HepG2 (cell line): ENCODE measurements at regions not wholly inside any gene's neighbourhood (a gene's known extent, or its start where the extent isn't known, plus 50 kb on each side); places are given as distances from the start of the nearest gene placed in this dataset.

Source experiments
- CTCF ChIP-seq: sonication (generic); formaldehyde crosslinking; IDR thresholded peaks from 2 replicates; pipeline ENCODE4 v1.5.0; 2020; ENCODE audit warnings: mild to moderate bottlenecking, missing genetic modification reagents, moderate library complexity
- HINFP ChIP-seq: sonication (generic); formaldehyde crosslinking; IDR thresholded peaks from 2 replicates; pipeline ENCODE4 v1.4.0; 2020; ENCODE audit warnings: low read depth, mild to moderate bottlenecking, missing genetic modification reagents
- KDM1A ChIP-seq: IDR thresholded peaks from 2 replicates; pipeline ENCODE4 v1.6.1; 2016; ENCODE audit warnings: missing compliant biosample characterization
- LBX2 ChIP-seq: sonication (generic); formaldehyde crosslinking; IDR thresholded peaks from 2 replicates; pipeline ENCODE4 v1.5.0; 2020; ENCODE audit warnings: missing genetic modification reagents, mild to moderate bottlenecking, borderline replicate concordance
- MAZ ChIP-seq, 2 experiments: sonication (generic) in 1 of 2; formaldehyde crosslinking in 1 of 2; IDR thresholded peaks; 2 replicates each; pipeline versions ENCODE4 v1.5.0 to v1.6.1; 2012 to 2020; ENCODE audit warnings: low read depth in 2 of 2, mild to moderate bottlenecking in 2 of 2, borderline replicate concordance in 1 of 2, improper control_type of control experiment in 1 of 2, low read length in 1 of 2, missing genetic modification reagents in 1 of 2, moderate library complexity in 1 of 2
- PBX3 ChIP-seq: sonication (generic); formaldehyde crosslinking; IDR thresholded peaks from 2 replicates; pipeline ENCODE4 v1.8.1; 2023; ENCODE audit warnings: missing genetic modification reagents, inconsistent platforms, borderline replicate concordance
- POLR2AphosphoS5 ChIP-seq: IDR thresholded peaks from 2 replicates; pipeline ENCODE4 v1.6.1; 2012; ENCODE audit warnings: low read depth, low read length
- YY1 ChIP-seq: IDR thresholded peaks from 2 replicates; pipeline ENCODE4 v1.6.1; 2011; ENCODE audit warnings: low read length, low read depth, moderate library complexity, mild to moderate bottlenecking; ENCODE audit not compliant: insufficient read depth, insufficient replicate concordance
- ZBTB20 ChIP-seq: sonication (generic); formaldehyde crosslinking; IDR thresholded peaks from 2 replicates; pipeline ENCODE4 v1.8.1; 2023; ENCODE audit warnings: missing genetic modification reagents, low read depth, mild to moderate bottlenecking, borderline replicate concordance
- ZBTB43 ChIP-seq: sonication (generic); formaldehyde crosslinking; conservative IDR thresholded peaks from 2 replicates; pipeline ENCODE4 v1.4.0; 2020; ENCODE audit warnings: missing genetic modification reagents
- ZNF354B ChIP-seq: sonication (generic); formaldehyde crosslinking; IDR thresholded peaks from 2 replicates; pipeline ENCODE4 v1.8.0; 2022; ENCODE audit warnings: mild to moderate bottlenecking, missing genetic modification reagents
- ZNF510 ChIP-seq: sonication (generic); formaldehyde crosslinking; IDR thresholded peaks from 2 replicates; pipeline ENCODE4 v1.4.0; 2020; ENCODE audit warnings: low read depth, mild to moderate bottlenecking, missing genetic modification reagents
- ZNF567 ChIP-seq: sonication (generic); formaldehyde crosslinking; IDR thresholded peaks from 2 replicates; pipeline ENCODE4 v1.8.1; 2023; ENCODE audit warnings: mild to moderate bottlenecking, missing genetic modification reagents, borderline replicate concordance

GRCh38 chr9:73685786-73686185, 534.1 kb downstream of the ANXA1 start:
- TF ChIP-seq KDM1A (CRISPR knock-in tag) (no peak), LBX2 (no peak), HINFP (CRISPR knock-in tag) (no peak), CTCF (no peak), ZNF510 (no peak), POLR2AphosphoS5 (no peak), ZNF567 (CRISPR knock-in tag) (no peak), ZBTB43 (CRISPR knock-in tag) (no peak), ZBTB20 (no peak), MAZ (IDR thresholded peaks at IDR 0.05; ENCODE audit: borderline replicate concordance, low read depth, low read length) (no peak), MAZ (CRISPR knock-in tag; IDR thresholded peaks at IDR 0.05; ENCODE audit: low read depth) (no peak), PBX3 (no peak), YY1 (no peak), ZNF354B (CRISPR knock-in tag) (no peak)
